Sciatic nerve (tissue), 2 donors: ENCODE measurements at regions not wholly inside any gene's neighbourhood (a gene's known extent, or its start where the extent isn't known, plus 50 kb on each side); places are given as distances from the start of the nearest gene placed in this dataset.
A peak's percentile ranks its signal among the peaks of the same experiment; 100 is the strongest.

Source experiments
- ATAC-seq: fragments of 200-7000 bp; cut with Tn5 transposase; one replicate; pipeline ENCODE4 v1.9.1; 2020; ENCODE audit warnings: mild to moderate bottlenecking, moderate library complexity
- DNase-seq: peaks from one replicate; pipeline ENCODE4 v3.0.0-alpha.2; 2020; ENCODE audit warnings: low spot score
- intact Hi-C: fragments of 100-400 bp; cut with DNase I; formaldehyde crosslinking; loops from one replicate; pipeline ENCODE4 v1.14.2; 2022
- donor health status: DM: no; HTN: no; CAD: no.
- donor health status: DM: no; HTN: no; CAD: no.

DNA sequence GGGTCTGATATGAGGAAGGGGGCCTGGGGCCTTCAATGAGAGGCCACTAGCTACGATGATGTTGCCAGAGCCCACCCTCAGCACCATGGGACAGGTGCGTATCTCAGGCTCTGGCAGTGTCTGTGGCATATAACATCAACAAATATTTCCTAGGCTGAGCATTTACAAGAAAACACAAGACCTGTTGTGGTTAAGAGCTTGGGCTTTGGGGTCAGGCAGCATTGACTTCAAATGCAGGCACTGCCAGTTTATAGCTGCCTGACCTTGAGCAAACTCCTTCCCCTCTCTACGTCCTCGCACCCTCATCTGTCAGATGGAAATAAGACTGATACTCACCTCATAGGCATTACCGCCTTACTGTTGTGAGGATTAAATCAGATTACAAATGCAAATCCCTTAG, 156.0 kb downstream of the KATNAL1 start:
- no peak for DNase-seq
- no peak for ATAC-seq
- intact Hi-C loops, result no loop called here

DNA sequence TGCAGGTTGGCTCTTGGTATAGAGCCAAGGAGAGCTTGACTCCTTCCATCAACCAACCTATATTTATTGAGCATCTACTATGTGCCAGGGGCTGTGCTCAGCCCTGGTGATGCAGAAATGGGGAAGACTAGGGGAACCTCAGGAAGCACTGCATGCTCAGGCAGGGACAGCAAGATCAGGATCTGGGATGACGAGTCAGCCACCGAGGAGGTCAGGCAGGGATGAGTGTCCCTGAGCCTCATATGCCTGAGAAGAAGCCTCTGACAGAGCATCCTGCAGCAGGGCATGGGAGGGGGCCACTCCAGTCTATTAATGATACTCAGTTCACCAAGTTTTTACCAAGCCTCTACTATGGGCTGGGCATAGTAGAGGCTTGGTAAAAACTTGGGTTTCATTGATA, 158.1 kb downstream of the KATNAL1 start:
- no peak for DNase-seq
- intact Hi-C loops, result no loop called here
- ATAC-seq, result no peak

DNA sequence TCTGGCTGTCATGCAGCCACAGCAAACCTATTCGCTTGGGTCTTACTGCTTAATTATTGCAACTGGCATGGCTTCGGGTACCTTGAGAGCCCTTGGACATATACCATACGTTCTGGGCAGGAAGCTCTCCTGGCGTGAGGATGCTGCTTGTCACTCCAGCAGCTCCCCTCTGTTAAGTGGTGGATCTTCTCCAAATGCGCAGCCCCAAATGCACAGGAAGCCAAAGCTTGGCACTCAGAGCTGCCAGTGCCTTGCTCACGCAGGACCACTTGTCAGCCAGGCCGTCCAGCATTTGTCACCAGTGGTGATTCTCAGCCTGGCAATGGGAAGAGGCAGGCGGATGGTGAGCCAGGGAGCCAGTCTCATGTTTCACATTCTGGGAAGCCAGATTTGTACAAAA, 158.6 kb downstream of the KATNAL1 start:
- intact Hi-C loops, result no loop called here
- DNase-seq (no peak), ATAC-seq (no peak)

DNA sequence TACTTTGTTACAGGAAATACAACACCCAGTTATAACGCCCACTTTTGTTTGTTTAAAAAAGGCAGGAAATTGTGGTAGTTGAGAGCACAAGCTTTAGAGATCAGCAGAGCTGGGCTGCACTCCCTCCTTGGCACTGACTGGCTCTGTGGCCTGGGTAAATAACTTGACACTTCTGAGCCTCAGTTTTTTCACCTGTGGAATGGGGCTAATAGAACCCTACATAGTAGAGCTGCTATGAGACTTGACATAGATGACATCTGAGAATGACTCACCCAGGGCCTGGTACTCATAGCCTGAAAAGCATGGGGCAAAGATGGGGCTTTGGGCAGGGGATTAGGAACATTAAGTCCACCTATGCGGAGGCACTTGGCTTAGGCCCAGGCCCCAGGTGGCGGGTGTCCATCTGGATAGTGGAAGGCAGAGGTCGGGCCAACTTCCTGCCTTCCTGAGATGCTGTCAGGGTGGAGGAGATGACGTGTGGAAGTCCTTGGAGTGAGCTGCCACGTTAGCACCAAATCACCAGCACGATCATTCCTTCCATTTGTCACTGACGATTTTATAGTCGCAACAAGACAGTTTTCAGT, 159.1 kb downstream of the KATNAL1 start:
- DNase-seq (no peak), ATAC-seq (no peak)
- intact Hi-C loops, result no loop called here

DNA sequence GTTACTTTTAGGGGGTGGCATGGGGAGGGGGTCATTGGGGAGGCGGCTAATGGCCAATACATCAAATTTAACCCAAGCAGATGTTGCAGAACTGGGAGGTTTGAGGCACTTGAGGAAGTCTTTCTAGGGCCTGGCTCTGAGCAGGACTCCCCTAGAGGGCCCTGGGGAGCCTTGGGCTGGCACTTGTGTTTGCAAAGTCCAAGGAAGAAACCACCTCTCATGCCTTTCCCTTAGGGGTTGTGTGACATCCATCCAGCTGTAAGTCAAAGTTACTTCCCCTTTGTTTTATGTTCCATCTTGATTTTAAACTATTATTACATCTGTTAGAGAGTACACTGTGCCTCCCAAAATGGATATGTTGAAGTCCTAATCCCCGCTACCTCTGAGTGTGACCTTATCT, 159.9 kb downstream of the KATNAL1 start:
- no peak for DNase-seq
- no peak for ATAC-seq
- intact Hi-C loops, result no loop called here

DNA sequence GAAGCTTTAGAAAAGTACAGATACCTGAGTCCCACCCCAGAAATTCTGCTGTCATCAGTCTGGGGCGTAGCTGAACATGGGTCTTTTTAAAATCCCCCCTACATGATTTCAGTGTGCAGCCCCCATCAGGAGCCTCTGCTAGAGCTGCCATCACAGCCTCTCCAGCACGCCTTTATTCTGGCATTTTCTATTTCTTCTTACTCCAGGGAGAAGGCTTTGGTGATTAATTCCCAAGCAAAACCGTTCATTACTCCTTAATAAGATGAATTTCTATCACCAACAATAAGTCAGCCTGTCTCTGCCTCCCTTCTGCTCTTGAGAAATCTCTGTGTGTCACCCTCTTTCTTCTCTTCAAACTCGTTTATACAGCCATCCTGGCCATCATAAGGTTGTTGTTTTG, 160.3 kb downstream of the KATNAL1 start:
- ATAC-seq, result no peak
- DNase-seq, result no peak
- intact Hi-C loops, result no loop called here

DNA sequence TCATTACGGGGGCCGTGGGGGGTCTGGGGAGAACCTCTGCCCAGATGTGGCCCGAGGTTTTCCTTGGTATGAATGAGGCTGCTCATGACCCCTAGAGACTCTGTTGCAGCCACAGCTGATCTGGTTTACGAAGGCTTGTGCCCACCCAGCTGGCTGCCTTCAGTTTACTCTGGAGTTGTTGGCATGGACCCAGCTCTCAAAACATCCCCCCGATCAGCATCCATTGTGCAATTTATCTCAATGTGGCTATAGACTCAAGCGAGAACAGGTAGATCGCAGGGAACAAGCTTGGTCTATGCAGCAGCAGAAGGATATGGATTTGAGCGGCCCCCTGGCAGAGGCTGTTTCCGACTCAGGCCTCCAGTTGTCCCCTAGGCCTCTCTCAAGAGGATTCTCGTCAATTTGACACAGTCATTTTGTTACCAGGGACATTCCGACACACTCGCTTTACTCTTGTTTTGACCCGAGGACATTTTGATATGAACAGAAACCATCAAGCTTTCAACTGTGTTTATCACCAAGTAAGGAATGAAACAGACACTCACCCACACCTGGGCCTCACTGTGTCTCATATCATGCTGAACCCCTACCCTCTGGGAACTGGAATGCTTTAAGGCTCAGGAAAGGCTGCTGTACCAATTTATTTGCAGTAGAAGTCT, 161.5 kb downstream of the KATNAL1 start:
- DNase-seq (no peak), ATAC-seq (no peak)
- intact Hi-C loops, result no loop called here

DNA sequence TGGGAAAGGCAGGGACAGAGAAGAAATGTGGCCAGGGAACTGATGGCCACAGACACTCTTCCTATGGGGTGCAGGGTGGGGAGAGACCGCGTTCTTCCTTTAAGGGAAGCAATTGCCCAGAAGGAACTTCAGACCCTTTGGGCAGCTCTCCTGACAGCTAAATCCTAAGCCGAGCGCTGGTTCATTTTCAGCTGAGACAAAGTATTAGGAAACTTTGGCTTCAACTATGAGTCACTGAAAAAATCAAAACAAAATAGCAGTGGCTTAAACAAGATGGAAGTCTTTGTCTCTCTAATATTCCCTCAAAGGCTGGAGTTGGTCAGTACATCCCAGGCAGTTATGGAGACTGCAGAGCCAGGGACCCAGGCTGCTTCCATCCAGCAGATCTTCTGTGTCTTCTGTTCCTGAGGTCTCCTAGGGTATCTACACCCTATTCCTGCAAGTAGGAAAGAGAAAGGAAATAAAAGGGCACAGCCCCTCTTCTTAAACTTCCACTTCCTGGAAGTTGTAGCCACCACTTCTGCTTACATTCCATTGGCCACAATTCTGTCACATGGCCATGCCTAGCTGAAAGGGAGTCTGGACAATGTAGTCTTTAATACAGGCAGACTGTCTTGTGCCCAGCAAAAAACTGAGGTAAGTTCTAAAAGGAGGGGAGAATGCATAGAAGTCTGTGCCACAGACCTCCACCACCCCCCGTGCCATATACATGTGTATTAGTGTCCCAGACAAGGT, 163.5 kb downstream of the KATNAL1 start:
- intact Hi-C loops, result no loop called here
- peak; percentile 29 for ATAC-seq
- DNase-seq, result no peak

DNA sequence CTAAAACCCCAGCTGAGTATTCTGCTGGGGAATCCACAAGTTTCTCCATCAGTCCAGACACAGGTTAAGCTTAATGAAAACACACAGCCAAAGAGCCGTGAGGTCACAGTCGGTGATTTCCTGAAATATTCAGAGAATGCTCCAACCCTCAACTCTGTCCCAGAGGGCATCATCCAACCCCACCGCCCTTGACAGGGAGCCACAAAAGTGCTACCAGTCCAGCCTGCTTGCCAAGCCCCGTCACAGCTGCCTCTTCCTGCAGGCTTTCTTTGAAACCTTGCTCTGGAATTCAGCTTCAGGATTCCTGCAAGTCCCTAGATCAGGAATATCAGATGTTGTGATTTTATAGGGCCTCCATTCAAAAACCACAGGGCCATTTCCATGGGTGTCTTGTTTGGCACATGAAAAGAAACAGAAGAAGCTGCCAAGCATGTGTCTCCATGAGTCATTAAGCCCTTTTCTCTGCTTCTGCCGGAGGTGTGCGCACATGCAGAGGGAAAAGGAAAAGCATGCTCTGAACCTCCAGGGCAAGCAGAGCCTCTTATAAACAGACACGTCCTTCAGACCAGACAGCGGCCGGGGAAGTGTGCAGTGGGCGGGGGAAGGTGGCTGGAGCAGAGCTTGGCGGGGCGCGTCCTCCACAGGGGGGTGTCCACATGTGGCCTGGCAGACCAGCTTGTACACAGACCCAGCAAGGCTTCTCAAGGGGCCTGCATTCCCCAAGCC, 164.7 kb downstream of the KATNAL1 start:
- peak; percentile 83 for ATAC-seq
- no peak for DNase-seq
- intact Hi-C loops, result no loop called here

DNA sequence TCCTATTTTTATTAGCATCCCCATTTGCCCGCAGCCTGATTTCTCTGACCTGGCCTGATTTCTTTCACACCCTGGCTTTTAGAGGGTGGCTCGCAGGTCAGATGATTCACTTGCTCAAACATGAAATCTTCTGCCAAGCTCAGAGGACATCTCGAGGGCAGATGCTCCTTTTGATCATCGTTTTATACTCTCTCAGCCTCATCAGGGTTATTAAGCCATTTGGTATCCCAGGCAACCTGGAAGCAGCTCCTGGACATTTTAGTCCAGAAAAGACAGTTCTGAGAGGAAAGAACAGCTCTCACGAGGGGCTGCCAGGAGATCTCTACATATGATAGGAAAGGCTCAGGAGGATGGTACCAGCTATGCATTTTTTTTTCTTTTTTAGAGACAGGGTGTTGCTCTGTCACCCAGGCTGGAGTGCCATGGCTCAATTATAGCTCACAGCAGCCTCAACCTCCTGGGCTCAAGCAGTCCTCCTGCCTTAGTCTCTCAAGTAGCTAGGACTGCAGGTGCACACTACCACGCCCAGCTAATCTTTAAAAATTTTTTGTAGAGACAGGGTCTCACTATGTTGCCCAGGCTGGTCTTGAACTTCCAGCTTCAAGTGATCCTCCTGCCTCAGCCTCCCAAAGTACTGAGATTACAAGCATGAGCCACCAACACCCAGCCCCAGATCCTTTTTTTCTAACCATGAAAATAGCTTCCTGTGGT, 165.4 kb downstream of the KATNAL1 start:
- ATAC-seq (no peak), DNase-seq (no peak)
- intact Hi-C loops, result no loop called here

DNA sequence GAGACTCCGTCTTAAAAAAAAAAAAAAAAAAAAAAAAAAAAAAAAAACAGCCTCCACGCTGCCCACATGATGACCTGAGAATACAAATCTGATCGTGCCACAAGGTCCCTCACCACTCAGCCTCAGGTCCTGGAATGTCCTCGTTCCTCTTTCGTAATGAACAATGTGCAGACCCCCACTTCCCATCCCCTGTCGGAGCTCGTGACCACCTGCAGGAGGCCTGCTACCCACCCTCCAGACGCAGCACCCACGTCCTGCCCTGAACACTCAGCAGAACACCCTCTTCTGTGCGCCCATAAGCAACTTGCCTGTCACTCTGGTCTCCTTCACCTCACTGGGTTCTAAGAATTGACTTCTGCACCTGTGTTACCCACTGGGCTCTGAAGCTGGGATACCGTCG, 166.4 kb downstream of the KATNAL1 start:
- intact Hi-C loops, result no loop called here
- DNase-seq (no peak), ATAC-seq (no peak)

DNA sequence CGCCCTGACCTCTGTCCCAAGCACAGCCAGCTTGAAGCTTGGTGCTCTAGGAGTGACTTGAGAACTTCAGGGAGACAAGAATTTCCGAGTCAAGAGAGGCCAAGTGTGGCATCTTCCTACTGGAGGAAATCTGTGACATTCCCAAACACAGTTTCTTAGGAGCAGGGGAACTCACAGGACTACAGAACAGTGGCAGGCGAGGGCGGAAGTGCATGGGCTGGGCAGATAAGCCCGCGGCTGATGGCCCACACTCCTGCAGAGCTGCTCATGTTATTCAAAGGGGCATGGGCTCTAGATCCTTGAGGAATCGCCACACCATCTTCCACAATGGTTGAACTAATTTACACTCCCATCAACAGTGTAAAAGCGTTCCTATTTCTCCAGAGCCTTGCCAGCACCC, 168.8 kb downstream of the KATNAL1 start:
- DNase-seq, result no peak
- no peak for ATAC-seq
- intact Hi-C loops, result loop anchor here (10.0 kb wide), 2 partner anchors 446 to 656 kb away; no protein-coding TSS in a partner anchor

DNA sequence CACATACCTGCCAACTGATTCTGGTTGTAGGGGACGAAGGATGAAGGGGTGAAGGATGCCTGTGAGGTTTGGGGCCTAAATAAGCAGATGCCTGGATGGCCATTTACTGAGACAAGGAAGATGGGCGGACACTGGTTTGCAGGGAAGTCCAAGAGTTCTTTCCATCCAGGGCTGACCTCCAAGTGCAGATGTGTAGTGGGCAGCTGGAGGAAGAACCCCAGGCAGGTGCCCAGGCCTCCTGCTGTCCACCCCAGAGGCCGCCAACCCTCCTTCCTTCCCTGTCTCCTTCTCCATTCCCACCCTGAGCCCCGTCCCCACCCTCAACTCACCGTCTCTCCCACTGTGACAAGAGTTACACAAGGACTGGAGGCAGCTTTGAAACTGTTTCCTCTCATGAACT, 171.5 kb downstream of the KATNAL1 start:
- ATAC-seq (no peak), DNase-seq (no peak)
- intact Hi-C loops, result loop anchor here (10.0 kb wide), 2 partner anchors 449 to 659 kb away; no protein-coding TSS in a partner anchor

DNA sequence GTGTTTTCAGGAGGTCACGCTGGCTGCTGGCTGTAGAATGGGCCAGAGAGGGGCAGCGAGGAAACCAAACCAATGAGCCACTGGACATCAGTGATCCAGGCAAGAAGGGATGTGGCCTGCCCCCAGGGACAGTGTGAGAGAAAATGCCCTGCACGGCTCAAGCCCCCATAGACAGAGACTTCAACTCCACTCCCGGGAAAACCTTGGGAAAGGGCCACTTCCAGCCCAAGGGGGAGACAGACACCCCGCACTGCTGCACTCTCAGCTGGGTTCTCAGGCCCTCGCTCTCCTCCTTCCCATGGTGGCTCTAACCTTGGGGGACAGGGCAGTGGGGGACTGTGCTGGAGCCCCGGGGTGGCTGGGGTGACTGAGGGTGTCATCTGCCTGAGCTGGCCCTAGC, 172.0 kb downstream of the KATNAL1 start:
- DNase-seq (no peak), ATAC-seq (no peak)
- intact Hi-C loops, result loop anchor here (10.0 kb wide), 2 partner anchors 449 to 659 kb away; no protein-coding TSS in a partner anchor

DNA sequence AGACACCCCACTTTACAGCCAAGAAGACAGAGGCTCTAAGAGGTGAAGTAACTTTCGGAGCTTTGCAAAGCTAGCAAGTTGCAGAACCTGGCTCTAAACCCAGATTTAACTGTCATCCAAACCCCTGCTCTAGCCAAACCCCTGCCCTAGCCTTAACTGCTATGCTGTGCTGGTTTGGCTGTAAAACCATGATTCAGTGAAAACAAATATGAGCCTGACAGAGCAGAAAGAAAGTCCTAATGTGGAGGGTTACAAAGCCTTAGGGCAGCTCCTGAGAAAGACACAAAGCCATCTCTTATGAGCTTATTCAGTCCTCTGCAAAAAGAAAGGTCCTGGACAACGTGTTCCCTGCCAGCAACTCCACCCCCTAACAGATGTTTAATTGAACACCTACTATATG, 172.8 kb downstream of the KATNAL1 start:
- DNase-seq, result no peak
- ATAC-seq, result peak; percentile 25

DNA sequence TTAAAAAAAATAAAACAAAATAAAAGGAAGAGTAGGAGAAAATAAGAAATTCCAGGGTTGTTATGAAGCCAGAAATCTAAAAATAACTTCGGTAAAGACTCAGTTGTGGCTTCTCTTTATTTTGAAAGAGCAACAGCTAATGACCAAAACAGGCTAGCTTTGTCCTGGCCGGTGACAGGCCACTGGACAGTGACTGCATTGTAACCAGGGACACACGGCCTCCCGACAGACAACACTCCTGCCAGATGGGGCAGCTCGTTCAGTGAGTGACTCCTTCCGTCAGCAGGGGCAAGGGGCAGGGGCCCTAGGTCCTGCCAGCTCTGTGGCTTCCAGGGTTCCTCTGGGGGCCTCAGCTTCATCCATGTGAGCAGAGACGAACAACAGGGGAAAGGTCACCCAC, 173.4 kb downstream of the KATNAL1 start:
- intact Hi-C loops, result loop anchor here (10.0 kb wide), 2 partner anchors 451 to 661 kb away; no protein-coding TSS in a partner anchor
- no peak for DNase-seq

More for the DNA sequence above, 172.8 kb downstream of the KATNAL1 start:
- intact Hi-C loops, result loop anchor here (10.0 kb wide), 2 partner anchors 450 to 660 kb away; no protein-coding TSS in a partner anchor

DNA sequence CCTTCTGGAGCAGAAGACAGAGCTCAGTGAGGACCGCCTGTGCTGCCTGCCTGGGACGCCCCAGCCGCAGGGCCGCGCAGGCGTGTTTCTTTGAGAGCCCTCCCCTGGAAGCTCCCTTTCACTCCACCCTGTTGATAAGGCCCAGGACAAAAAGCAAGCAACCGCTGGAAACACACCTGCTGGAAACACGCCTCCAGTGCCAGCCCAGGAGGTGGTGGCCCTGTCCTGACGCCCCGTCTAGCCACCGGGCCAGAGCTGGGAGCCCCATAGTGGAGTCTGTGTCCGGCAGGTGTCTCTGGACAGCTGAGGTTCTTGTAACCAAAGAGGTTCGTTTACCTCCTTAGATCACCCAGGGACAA, 173.8 kb downstream of the KATNAL1 start:
- DNase-seq (no peak), ATAC-seq (peak; percentile 13)
- intact Hi-C loops, result loop anchor here (10.0 kb wide), 2 partner anchors 451 to 661 kb away; no protein-coding TSS in a partner anchor

More for the DNA sequence above, 173.4 kb downstream of the KATNAL1 start:
- peak; percentile 63 for ATAC-seq

DNA sequence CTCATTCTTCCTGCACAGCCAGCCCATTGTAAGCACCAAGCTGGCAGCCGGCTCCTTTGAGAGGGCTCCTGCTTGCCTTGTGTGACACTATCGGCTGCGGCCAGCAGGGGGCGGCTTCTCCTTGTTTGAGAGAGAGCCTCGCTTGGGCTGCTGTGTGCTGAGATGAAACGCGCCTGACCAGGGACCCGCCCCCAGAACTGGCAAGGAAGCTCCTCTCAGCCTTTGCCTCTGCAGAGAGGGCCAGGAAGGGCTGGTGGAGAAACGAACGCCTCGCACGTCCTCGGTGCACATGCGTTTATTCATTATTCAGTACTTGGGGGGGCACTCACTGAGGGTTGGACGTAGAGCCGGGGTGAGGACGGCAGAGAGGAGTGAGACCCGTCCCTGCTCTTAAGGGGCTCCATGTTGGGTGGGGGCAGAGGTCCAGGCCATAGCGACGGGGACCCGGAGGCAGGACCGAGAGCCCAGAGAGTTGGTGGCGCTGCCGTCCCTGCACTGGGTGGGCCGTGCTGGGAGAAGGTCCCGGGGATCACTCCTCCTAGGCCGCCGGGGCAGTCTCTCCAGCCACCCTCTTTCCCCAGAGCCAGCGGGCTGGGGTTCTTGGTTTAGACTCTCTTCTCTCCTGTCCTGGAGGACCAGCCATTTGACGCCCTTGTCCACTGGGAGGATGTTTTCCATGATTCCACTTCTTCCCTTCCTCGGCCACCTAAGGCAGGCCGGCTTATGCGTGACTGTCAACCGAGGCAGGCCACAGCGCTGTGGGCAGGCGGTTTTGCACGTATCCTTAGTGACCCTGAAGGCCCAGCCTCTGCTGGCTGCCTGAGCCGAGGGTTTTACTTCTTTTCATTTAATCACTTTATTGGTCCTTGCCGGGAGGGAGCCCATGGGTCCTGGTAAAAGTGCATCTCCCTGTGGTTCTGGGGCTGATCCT, 174.5 kb downstream of the KATNAL1 start:
- ATAC-seq (peak; percentile 93), DNase-seq (peak; percentile 99)
- intact Hi-C loops, result loop anchor here (10.0 kb wide), 2 partner anchors 452 to 662 kb away; no protein-coding TSS in a partner anchor
